Fibroblast of lung (primary cell): ENCODE measurements at regions not wholly inside any gene's neighbourhood (a gene's known extent, or its start where the extent isn't known, plus 50 kb on each side); places are given as distances from the start of the nearest gene placed in this dataset.

Source experiments
- DNase-seq, 2 donors: peaks; one replicate each; pipeline versions ENCODE4 v3.0.0 to v3.0.0-alpha.2; 2010; ENCODE audit warnings: low read depth in 2 of 2
- H2AFZ ChIP-seq: 2 replicates; pipeline ENCODE4 v1.5.1; 2012; ENCODE audit warnings: low read length, control low read depth, inconsistent platforms
- H3K27ac ChIP-seq: 2 replicates; pipeline ENCODE4 v1.5.1; 2011; ENCODE audit warnings: low read length, control low read depth; ENCODE audit not compliant: insufficient read depth
- H3K27me3 ChIP-seq: 2 replicates; pipeline ENCODE4 v1.5.1; 2011; ENCODE audit warnings: mild to moderate bottlenecking, low read length; ENCODE audit not compliant: control insufficient read depth, insufficient read depth
- H3K36me3 ChIP-seq: 2 replicates; pipeline ENCODE4 v1.5.1; 2011; ENCODE audit warnings: low read length; ENCODE audit not compliant: control insufficient read depth, insufficient read depth
- H3K4me1 ChIP-seq: 2 replicates; pipeline ENCODE4 v1.5.1; 2011; ENCODE audit warnings: low read length; ENCODE audit not compliant: control insufficient read depth, insufficient read depth; ENCODE audit errors: extremely low read depth
- H3K4me2 ChIP-seq: 2 replicates; pipeline ENCODE4 v1.5.1; 2011; ENCODE audit warnings: low read length, control low read depth; ENCODE audit not compliant: insufficient read depth; ENCODE audit errors: extremely low read depth
- H3K4me3 ChIP-seq, 4 experiments: fragments of 200-600 bp in 1 of 4; sonication (generic) in 1 of 4; replicated peaks in 1 of 4; 2 replicates each; pipeline ENCODE4 v1.5.1; 2011 to 2016; ENCODE audit warnings: low read length in 4 of 4, low read depth in 3 of 4, mild to moderate bottlenecking in 3 of 4, control low read depth in 2 of 4, inconsistent platforms in 1 of 4, mixed read lengths in 1 of 4; ENCODE audit not compliant: insufficient read depth in 1 of 4; ENCODE audit errors: control extremely low read depth in 1 of 4
- H3K79me2 ChIP-seq: 2 replicates; pipeline ENCODE4 v1.5.1; 2012; ENCODE audit warnings: mild to moderate bottlenecking, low read length, inconsistent platforms; ENCODE audit not compliant: control insufficient read depth, insufficient read depth
- H3K9ac ChIP-seq: 2 replicates; pipeline ENCODE4 v1.5.1; 2011; ENCODE audit warnings: mild to moderate bottlenecking, low read length, control low read depth; ENCODE audit not compliant: insufficient read depth
- H3K9me3 ChIP-seq: 2 replicates; pipeline ENCODE4 v1.5.1; 2012; ENCODE audit warnings: low read depth, low read length; ENCODE audit not compliant: control insufficient read depth, insufficient read depth
- H4K20me1 ChIP-seq: 2 replicates; pipeline ENCODE4 v1.5.1; 2011; ENCODE audit warnings: low read length; ENCODE audit not compliant: control insufficient read depth, insufficient read depth; ENCODE audit errors: extremely low read depth
- EZH2 ChIP-seq: IDR thresholded peaks from 2 replicates; pipeline ENCODE4 v1.5.1; 2012; ENCODE audit warnings: low read length, control low read depth, mild to moderate bottlenecking; ENCODE audit errors: missing control alignments
- TF ChIP-seq, protein P1 (sequence below), 2 donors: IDR thresholded peaks in 1 of 2; conservative IDR thresholded peaks in 1 of 2; 1 replicate in 1 of 2; 2 replicates in 1 of 2; pipeline ENCODE4 v1.5.1; 2011 to 2012; ENCODE audit warnings: low read length in 2 of 2, control low read depth in 1 of 2, inconsistent platforms in 1 of 2, low read depth in 1 of 2, mild to moderate bottlenecking in 1 of 2

DNA sequence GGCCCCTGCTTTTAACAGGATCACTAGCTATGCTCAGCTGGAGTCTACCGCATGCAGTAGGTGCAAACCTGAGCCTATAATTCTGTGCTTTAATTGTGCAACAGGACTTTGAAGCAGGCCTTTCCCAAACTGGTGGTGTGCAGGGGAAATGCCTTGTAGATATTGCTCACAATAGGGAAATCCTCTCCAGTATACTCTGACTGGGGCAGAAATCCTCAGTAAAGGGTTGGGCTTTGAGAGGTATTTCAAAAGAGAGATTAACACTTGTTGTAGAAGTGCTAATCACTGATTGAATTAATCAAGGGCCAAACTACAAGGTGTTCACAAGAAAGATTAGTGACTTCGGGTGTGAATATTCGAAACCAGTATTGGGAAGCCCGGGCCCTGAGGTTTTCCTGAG is 58.5 kb upstream of the EXOC6 start:
- no peak for DNase-seq
- TF ChIP-seq, protein P1, sequence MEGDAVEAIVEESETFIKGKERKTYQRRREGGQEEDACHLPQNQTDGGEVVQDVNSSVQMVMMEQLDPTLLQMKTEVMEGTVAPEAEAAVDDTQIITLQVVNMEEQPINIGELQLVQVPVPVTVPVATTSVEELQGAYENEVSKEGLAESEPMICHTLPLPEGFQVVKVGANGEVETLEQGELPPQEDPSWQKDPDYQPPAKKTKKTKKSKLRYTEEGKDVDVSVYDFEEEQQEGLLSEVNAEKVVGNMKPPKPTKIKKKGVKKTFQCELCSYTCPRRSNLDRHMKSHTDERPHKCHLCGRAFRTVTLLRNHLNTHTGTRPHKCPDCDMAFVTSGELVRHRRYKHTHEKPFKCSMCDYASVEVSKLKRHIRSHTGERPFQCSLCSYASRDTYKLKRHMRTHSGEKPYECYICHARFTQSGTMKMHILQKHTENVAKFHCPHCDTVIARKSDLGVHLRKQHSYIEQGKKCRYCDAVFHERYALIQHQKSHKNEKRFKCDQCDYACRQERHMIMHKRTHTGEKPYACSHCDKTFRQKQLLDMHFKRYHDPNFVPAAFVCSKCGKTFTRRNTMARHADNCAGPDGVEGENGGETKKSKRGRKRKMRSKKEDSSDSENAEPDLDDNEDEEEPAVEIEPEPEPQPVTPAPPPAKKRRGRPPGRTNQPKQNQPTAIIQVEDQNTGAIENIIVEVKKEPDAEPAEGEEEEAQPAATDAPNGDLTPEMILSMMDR (conservative IDR thresholded peaks at IDR 0.05 in 1 of 2, IDR thresholded peaks at IDR 0.05 in 1 of 2; ENCODE audit: low read depth in 1 of 2, low read length in 2 of 2), result no peak
- TF ChIP-seq EZH2, result no peak

DNA sequence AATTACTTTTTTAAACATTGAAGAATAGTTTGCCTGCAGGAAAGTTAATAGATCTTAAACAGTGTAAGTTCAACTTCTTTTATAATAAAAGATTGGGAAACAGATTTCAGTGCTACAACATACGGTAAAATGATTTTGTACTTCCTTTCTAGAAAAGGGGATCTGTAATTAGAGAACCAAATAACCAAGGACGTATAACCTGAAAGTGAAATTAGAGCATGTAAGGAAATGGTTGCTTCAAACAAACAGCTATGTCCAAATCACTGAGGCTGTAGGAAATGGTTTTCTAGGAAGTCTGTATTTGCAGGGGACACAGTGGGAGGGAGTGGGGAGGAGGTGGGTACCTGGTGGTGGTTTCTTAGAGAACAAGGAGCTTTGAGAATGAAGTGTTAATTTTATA is 57.9 kb upstream of the EXOC6 start:
- Histone ChIP-seq H3K4me1 (no peaks in the 10 kb centered on the region), H3K9me3 (no peaks in the 10 kb centered on the region), H3K27me3 (no peaks in the 10 kb centered on the region), H3K4me3 (no peak overlapping the region), H3K27ac (no peak overlapping the region), H3K4me2 (no peak overlapping the region), H3K36me3 (no peaks in the 10 kb centered on the region), H3K79me2 (no peaks in the 10 kb centered on the region), H4K20me1 (no peaks in the 10 kb centered on the region), H3K9ac (no peak overlapping the region), H2AFZ (no peak overlapping the region)
- no peak for DNase-seq
- TF ChIP-seq EZH2, result no peak
- TF ChIP-seq, protein P1 (conservative IDR thresholded peaks at IDR 0.05 in 1 of 2, IDR thresholded peaks at IDR 0.05 in 1 of 2; ENCODE audit: low read depth in 1 of 2, low read length in 2 of 2), result no peak

More for the DNA sequence above, 58.5 kb upstream of the EXOC6 start:
- H3K4me1 ChIP-seq, result no peaks in the 10 kb centered on the region
- H3K4me3 ChIP-seq, result no peak overlapping the region
- H3K27me3 ChIP-seq, result no peaks in the 10 kb centered on the region
- H3K36me3 ChIP-seq, result no peaks in the 10 kb centered on the region
- no peaks in the 10 kb centered on the region for H4K20me1 ChIP-seq
- H3K27ac ChIP-seq, result no peak overlapping the region
- H3K79me2 ChIP-seq, result no peaks in the 10 kb centered on the region
- H3K9ac ChIP-seq, result no peak overlapping the region
- no peak overlapping the region for H2AFZ ChIP-seq
- H3K9me3 ChIP-seq, result no peaks in the 10 kb centered on the region
- no peak overlapping the region for H3K4me2 ChIP-seq

DNA sequence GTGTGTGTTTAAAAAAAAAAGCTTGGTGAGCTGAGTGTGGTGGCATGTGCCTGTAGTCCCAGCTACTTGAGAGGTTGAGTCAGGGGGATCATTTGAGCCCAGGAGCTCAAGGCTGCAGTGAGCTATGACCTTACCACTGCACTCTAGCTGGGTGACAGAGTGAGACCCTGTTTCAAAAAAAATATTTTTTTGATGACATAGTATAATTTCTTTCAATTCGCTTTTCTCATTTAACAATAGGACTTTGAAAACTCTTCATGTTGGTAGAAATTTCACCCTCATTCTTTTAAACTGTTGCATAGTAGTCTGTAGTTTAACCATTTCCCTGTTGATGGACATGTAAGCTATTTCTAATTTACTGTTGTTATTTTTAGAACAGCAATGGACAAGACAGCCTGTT is 55.7 kb upstream of the EXOC6 start:
- no peak overlapping the region for H3K4me2 ChIP-seq
- no peak overlapping the region for H3K27ac ChIP-seq
- DNase-seq, result no peak
- no peaks in the 10 kb centered on the region for H3K79me2 ChIP-seq
- no peak overlapping the region for H2AFZ ChIP-seq
- no peaks in the 10 kb centered on the region for H3K27me3 ChIP-seq
- no peak overlapping the region for H3K9ac ChIP-seq
- no peaks in the 10 kb centered on the region for H4K20me1 ChIP-seq
- no peak overlapping the region for H3K4me3 ChIP-seq
- H3K9me3 ChIP-seq, result no peaks in the 10 kb centered on the region
- H3K36me3 ChIP-seq, result no peaks in the 10 kb centered on the region
- no peaks in the 10 kb centered on the region for H3K4me1 ChIP-seq
- TF ChIP-seq, protein P1 (conservative IDR thresholded peaks at IDR 0.05 in 1 of 2, IDR thresholded peaks at IDR 0.05 in 1 of 2; ENCODE audit: low read depth in 1 of 2, low read length in 2 of 2), result no peak
- TF ChIP-seq EZH2, result no peak
